Dendritic cell treated with granulocyte-macrophage colony-stimulating factor and Interleukin-4, amounts not matched to agents 40 ng/mL and 50 ng/mL, for 4 days (primary cell): ENCODE measurements at regions not wholly inside any gene's neighbourhood (a gene's known extent, or its start where the extent isn't known, plus 50 kb on each side); places are given as distances from the start of the nearest gene placed in this dataset.
"Not testable (repeated sequence)": the region's sequence is repeated elsewhere in the genome, so short reads cannot be mapped to it uniquely, and the experiment has no call there.

ENCODE experiments used
- H3K27ac Mint-ChIP-seq: one replicate; pipeline ENCODE4 v1.8.0; 2022; ENCODE audit warnings: mild to moderate bottlenecking, mixed read lengths
- H3K27me3 Mint-ChIP-seq: one replicate; pipeline ENCODE4 v1.8.0; 2022; ENCODE audit warnings: mild to moderate bottlenecking, mixed read lengths
- H3K36me3 Mint-ChIP-seq: one replicate; pipeline ENCODE4 v1.8.0; 2022; ENCODE audit warnings: low read depth, mixed read lengths
- H3K4me1 Mint-ChIP-seq: one replicate; pipeline ENCODE4 v1.8.0; 2022; ENCODE audit warnings: low read depth, mixed read lengths
- H3K4me3 Mint-ChIP-seq: one replicate; pipeline ENCODE4 v1.8.0; 2022; ENCODE audit warnings: mild to moderate bottlenecking, moderate library complexity, mixed read lengths
- H3K9me3 Mint-ChIP-seq: one replicate; pipeline ENCODE4 v1.8.0; 2022; ENCODE audit warnings: mixed read lengths
- intact Hi-C: fragments of 100-400 bp; cut with micrococcal nuclease; formaldehyde crosslinking; loops from one replicate; pipeline ENCODE4 v1.15.0; 2022

DNA sequence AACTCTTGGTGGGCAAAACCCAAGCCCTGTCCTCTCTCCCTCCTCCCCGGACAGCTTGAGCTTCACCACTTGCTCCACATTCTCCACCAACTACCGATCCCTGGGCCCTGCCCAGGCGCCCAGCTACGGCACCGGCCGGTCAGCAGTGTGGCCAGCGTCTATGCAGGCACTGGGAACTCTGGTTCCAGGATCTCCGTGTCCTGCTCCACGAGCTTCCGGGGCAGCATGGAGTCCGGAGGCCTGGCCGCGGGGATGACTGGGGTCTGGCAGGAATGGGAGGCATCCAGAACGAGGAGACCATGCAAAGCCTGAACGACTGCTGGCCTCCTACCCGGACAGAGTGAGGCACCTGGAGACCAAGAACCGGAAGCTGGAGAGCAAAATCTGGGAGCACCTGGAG lies 68.9 kb upstream of the RTL6 start:
- intact Hi-C loops = no loop called here
- Mint-ChIP-seq H3K27ac (no peak overlapping the region), H3K4me3 (no peak overlapping the region), H3K27me3 (peaks cover 6% of the 10 kb centered on the region), H3K9me3 (no peaks in the 10 kb centered on the region), H3K36me3 (no peaks in the 10 kb centered on the region), H3K4me1 (no peaks in the 10 kb centered on the region)

DNA sequence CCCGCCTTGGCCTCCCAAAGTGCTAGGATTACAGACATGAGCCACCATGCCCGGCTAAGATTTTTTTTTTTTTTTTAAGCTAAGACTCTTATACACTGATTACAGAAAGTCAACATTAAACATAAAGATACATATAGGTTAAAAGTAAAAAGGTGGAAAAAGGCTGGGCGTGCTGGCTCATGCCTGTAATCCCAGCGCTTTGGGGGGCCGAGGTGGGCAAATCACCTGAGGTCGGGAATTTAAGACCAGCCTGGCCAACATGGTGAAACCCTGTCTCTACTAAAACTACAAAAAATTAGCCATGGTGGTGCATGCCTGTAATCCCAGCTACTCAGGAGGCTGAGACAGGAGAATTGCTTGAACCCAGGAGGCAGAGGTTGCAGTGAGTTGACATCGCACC lies 64.6 kb upstream of the RTL6 start:
- H3K9me3 Mint-ChIP-seq, intact Hi-C loops, H3K36me3 Mint-ChIP-seq, H3K4me1 Mint-ChIP-seq, H3K4me3 Mint-ChIP-seq, H3K27ac Mint-ChIP-seq, H3K27me3 Mint-ChIP-seq: not testable (repeated sequence)

DNA sequence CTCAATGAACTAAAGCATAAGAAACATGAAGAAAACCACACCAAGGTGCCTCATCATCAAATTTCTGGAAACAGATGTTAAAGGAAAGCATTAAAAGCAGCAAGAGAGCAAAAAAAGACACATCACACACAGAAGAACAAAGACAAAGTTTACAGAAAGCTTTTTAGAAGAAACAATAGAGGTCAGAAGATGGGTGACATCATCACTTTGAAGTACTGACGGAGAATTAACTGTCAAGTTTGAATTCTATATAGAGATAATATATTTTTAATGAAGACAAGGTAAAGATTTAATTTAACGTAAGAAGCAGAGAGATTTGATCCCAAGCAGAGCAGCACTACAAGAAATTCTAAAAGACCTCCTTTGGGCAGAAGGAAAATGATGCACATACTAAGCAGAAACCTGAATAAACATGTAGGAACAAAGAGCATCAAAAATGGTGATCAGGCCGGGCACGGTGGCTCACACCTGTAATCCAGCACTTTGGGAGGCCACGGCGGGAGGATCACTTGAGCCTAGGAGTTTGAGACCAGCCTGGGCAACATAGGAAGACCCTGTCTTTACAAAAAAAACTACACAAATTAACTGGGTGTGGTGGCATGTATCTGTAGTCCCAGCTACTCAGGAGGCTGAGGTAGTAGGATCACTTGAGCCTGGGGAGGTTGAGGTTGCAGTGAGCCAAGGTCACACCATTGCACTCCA lies 63.3 kb upstream of the RTL6 start:
- H3K27ac Mint-ChIP-seq = no peak overlapping the region
- intact Hi-C loops = no loop called here

DNA sequence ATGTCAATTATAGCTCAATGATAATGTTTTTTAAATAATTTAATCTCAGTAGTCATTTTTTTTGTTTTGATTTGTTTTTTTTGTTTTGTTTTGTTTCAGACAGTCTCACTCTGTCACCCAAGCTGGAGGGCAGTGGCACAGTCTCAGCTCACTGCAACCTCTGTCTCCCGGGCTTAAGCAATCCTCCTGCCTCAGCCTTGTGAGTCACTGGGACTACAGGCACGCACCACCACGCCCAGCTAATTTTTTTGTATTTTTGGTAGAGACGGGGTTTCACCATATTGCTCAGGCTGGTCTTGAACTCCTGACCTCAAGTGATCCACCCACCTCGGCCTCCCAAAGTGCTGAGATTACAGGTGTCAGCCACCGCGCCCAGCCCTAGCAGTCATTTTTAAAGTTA lies 60.6 kb upstream of the RTL6 start:
- intact Hi-C loops, H3K9me3 Mint-ChIP-seq, H3K36me3 Mint-ChIP-seq, H3K4me3 Mint-ChIP-seq, H3K27ac Mint-ChIP-seq, H3K4me1 Mint-ChIP-seq: not testable (repeated sequence)
- H3K27me3 Mint-ChIP-seq = peaks cover 21% of the 10 kb centered on the region

More for the DNA sequence above, 63.3 kb upstream of the RTL6 start:
- H3K4me3 Mint-ChIP-seq = no peak overlapping the region
- H3K9me3 Mint-ChIP-seq = no peaks in the 10 kb centered on the region
- H3K27me3 Mint-ChIP-seq = peaks cover 12% of the 10 kb centered on the region
- no peaks in the 10 kb centered on the region for H3K36me3 Mint-ChIP-seq
- H3K4me1 Mint-ChIP-seq = no peaks in the 10 kb centered on the region

DNA sequence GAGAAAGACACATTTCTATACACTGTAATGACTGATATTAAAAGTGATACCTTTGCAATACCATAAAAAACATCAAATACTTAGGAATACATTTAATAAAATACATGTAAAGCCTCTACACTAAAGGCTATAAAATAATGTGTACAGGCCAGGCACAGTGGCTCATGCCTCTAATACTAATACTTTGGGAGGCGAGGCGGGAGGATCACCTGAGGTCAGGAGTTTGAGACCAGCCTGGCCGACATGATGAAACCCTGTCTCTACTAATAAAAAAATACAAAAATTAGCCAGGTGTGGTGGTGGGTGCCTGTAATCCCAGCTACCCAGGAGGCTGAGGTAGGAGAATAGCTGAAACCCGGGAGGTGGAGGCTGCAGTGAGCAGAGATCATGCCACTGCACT lies 59.8 kb upstream of the RTL6 start:
- H3K4me1 Mint-ChIP-seq, intact Hi-C loops, H3K9me3 Mint-ChIP-seq, H3K36me3 Mint-ChIP-seq, H3K4me3 Mint-ChIP-seq, H3K27ac Mint-ChIP-seq: not testable (repeated sequence)
- H3K27me3 Mint-ChIP-seq = peaks cover 21% of the 10 kb centered on the region

DNA sequence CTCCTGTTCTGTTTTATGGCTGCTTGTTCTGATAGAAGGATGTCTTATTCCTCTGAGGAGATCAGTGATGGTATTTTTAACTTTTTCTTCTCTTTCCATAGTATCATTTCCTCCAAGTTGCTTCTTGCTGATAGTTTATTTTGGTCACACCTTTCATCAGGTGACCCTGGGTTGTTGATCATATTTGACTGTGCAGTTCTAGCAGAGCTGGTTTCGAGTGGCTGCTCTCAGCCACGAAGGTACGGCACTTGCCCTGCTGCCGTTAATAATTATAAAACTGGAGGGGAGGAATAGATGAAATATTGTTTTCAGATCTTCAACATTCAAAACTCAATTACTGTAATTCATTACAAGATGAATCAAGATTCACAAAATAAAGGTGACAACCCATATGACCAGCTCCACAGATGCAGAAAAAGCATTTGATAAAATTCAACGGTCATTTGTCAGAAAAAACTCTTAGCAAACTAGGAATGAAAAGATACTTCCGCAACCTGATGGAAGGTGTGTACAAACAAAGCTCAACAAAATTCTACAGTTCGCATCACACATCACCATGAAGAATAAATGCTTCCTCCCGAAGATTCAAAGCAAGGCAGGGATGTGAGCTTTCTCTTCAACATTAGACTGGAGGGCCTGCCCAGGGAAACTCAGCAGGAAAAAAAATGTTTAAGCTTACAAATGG lies 59.2 kb upstream of the RTL6 start:
- H3K27ac Mint-ChIP-seq = no peak overlapping the region
- no peak overlapping the region for H3K4me3 Mint-ChIP-seq
- no peaks in the 10 kb centered on the region for H3K9me3 Mint-ChIP-seq
- intact Hi-C loops = no loop called here
- H3K36me3 Mint-ChIP-seq = no peaks in the 10 kb centered on the region
- no peaks in the 10 kb centered on the region for H3K4me1 Mint-ChIP-seq
- H3K27me3 Mint-ChIP-seq = peaks cover 21% of the 10 kb centered on the region

DNA sequence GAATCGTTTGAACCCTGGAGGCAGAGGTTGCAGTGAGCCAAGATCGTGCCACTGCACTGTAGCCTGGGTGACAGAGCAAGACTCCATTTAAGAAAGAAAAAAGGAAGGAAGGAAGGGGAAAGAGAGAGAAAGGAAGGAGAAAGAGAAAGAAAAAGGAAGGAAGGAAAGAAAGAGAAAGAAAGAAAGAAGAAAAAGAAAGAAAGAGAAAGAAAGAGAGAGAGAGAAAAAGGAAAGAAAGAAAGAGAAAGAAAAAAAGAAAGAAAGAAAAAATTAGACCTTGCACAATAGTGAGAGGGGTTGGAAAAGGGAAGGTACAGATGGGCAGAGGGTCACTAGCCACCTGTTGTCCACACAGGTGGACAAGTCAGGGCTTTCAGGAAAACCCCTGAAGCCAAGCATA lies 57.6 kb upstream of the RTL6 start:
- peaks cover 14% of the 10 kb centered on the region for H3K27me3 Mint-ChIP-seq
- H3K4me1 Mint-ChIP-seq = peaks cover 9% of the 10 kb centered on the region
- no peaks in the 10 kb centered on the region for H3K9me3 Mint-ChIP-seq
- intact Hi-C loops = no loop called here
- no peak overlapping the region for H3K27ac Mint-ChIP-seq
- no peak overlapping the region for H3K4me3 Mint-ChIP-seq
- H3K36me3 Mint-ChIP-seq = no peaks in the 10 kb centered on the region

DNA sequence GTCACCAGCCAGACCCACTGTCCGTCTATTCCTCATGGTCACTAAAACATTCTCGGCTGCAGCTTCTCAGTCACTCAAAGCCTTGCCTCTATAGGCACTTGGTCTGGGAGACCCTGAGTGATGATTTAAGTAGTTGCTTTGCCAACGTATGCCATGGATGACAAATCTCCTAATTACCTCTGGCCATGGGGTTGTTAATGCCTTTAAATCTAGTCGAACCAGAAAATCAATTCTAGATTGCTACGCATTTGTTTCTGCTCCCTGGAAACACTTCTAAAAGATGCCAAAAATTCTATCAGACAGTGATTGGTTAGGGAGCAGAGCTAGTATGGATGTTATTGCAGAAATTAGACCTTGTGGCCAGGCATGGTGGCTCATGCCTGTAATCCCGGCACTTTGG lies 57.0 kb upstream of the RTL6 start:
- Mint-ChIP-seq H3K36me3 (no peaks in the 10 kb centered on the region), H3K27me3 (peaks cover 14% of the 10 kb centered on the region), H3K27ac (no peak overlapping the region), H3K4me3 (no peak overlapping the region), H3K4me1 (peaks cover 11% of the 10 kb centered on the region), H3K9me3 (no peaks in the 10 kb centered on the region)
- intact Hi-C loops = no loop called here

DNA sequence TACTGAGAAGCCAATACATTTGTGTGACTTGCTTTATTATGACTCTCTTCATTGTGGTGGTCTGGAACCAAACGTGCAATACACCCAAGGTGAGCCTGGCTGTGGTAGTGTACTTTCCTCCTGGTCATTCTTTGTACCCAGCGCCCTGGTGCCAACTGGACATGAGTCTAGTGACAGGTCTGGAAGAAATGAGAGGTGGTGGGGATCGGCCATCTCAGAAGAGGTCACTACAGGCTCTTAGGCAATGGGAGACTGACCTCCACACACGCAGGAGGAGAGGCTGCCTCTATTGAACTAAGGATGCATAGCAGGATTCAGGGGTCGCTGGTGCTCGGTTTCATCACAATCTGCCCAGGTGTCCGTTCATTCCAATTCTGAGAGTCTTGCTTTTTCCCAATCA lies 56.4 kb upstream of the RTL6 start:
- peaks cover 11% of the 10 kb centered on the region for H3K4me1 Mint-ChIP-seq
- no peaks in the 10 kb centered on the region for H3K36me3 Mint-ChIP-seq
- H3K27ac Mint-ChIP-seq = no peak overlapping the region
- H3K9me3 Mint-ChIP-seq = no peaks in the 10 kb centered on the region
- H3K4me3 Mint-ChIP-seq = no peak overlapping the region
- intact Hi-C loops = no loop called here
- H3K27me3 Mint-ChIP-seq = peaks cover 14% of the 10 kb centered on the region

DNA sequence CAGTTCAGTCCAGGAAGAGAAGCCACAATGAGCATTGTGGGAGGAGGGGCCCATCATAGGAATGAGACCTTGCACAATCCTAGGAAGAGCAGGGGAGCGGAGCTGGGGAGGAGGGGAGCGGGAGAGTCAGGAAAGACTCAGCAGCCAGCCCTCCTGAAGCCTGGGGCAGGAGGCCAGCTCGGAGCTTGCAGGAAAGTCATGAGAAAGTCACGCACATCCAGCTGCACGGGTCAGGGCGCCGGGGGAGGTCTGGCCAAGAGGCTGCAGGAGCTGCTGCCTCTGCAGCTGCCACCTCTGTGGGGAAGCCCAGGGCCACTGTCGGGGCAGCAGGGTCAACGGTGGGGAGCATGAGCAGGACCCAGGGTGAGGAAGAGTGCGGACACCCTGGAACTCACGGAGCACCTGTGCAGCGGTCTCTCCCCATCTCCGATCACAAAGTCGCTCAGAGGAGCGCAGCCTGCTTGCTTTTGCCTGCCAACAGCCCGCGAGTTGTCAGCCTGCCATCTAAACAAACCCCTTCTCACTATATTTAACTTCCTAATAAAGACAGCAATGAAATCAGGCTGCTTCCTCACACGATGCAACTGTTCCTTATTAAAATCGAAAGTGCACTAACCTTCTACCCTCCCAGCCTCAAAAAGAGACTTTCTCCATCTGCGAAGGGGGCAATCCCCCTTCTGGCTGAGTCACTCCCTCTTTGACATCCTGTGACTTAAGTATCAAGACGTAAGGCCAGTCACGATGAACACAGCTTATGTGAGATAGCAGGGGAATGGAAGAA lies 52.9 kb upstream of the RTL6 start:
- Mint-ChIP-seq H3K36me3 (no peaks in the 10 kb centered on the region), H3K9me3 (no peaks in the 10 kb centered on the region), H3K27ac (no peak overlapping the region), H3K4me1 (peaks cover 11% of the 10 kb centered on the region), H3K4me3 (peak overlapping the region; percentile 58), H3K27me3 (peaks cover 9% of the 10 kb centered on the region)
- intact Hi-C loops = no loop called here

DNA sequence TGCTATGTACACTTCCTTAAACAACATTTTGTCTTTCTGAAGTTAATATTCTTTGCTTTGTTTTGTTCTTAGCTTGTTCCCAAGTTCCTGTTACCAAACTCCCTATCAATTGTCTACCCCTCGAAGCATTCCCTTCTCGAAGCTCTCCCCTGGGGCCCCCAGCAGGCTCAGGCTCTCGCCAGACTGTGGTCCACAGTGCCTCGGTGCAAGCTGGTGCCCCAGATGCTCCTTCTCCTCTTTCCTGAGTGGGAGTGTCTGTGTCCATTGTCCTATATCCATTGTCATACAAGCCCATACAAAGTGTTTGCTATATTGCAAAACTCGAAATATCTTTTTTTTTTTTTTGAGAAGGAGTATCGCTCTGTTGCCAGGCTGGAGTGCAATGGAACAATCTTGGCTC lies 51.7 kb upstream of the RTL6 start:
- intact Hi-C loops = no loop called here

DNA sequence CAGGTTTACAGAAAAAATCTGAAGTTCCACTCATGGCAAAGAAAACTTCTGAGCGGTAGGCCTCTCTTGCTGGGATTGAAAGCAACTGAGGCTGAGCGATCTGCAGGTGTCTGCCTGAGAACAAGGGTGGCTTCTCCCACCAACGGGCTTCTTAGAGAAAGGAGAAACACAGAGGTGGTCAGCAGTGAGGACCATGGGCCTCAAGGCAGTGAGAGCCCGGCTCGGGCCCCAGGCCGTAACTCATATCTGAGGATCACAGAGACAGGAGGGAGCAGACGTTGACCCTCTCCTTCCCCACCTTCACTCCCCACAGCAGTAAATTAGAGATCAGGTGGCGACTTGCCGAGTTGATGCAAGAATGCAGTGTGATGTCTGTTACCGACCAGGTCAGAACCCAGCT lies 50.9 kb upstream of the RTL6 start:
- H3K4me1 Mint-ChIP-seq = peaks cover 11% of the 10 kb centered on the region
- no peaks in the 10 kb centered on the region for H3K36me3 Mint-ChIP-seq
- no peak overlapping the region for H3K4me3 Mint-ChIP-seq
- intact Hi-C loops = no loop called here
- no peaks in the 10 kb centered on the region for H3K9me3 Mint-ChIP-seq
- peaks cover 8% of the 10 kb centered on the region for H3K27me3 Mint-ChIP-seq
- no peak overlapping the region for H3K27ac Mint-ChIP-seq

More for the DNA sequence above, 51.7 kb upstream of the RTL6 start:
- H3K36me3 Mint-ChIP-seq = no peaks in the 10 kb centered on the region
- peaks cover 4% of the 10 kb centered on the region for H3K27me3 Mint-ChIP-seq
- no peak overlapping the region for H3K27ac Mint-ChIP-seq
- H3K4me1 Mint-ChIP-seq = peaks cover 11% of the 10 kb centered on the region
- H3K9me3 Mint-ChIP-seq = no peaks in the 10 kb centered on the region
- no peak overlapping the region for H3K4me3 Mint-ChIP-seq
